ENCODE measurements at regions not wholly inside any gene's neighbourhood (a gene's known extent, or its start where the extent isn't known, plus 50 kb on each side); places are given as distances from the start of the nearest gene placed in this dataset.

GRCh38 chr1:58287894-58288623, 258.5 kb downstream of the OMA1 start:
- intact Hi-C loops (cut with DNase I): no loop called here
- no peaks in the 10 kb centered on the region for H3K4me1 ChIP-seq
- DNase-seq (ENCODE audit: extremely low spot score in 2 of 2): no peak

GRCh38 chr1:58284225-58284510, 262.4 kb downstream of the OMA1 start:
- no peak for TF ChIP-seq POLR2A (IDR thresholded peaks at IDR 0.05)
- TF ChIP-seq CTCF (IDR thresholded peaks at IDR 0.05): no peak
- no peak for TF ChIP-seq POLR2AphosphoS5 (IDR thresholded peaks at IDR 0.05; ENCODE audit: insufficient read depth in 1 of 2, low read depth in 1 of 2)

More at GRCh38 chr1:58287894-58288623, 258.5 kb downstream of the OMA1 start:
- no peaks in the 10 kb centered on the region for H3K36me3 ChIP-seq
- H3K27me3 ChIP-seq: no peaks in the 10 kb centered on the region
- no peak overlapping the region for H3K27ac ChIP-seq
- no peak for TF ChIP-seq POLR2AphosphoS5 (IDR thresholded peaks at IDR 0.05; ENCODE audit: insufficient read depth in 1 of 2, low read depth in 1 of 2)
- TF ChIP-seq POLR2A (IDR thresholded peaks at IDR 0.05): no peak
- TF ChIP-seq CTCF (IDR thresholded peaks at IDR 0.05): no peak
- H3K9me3 ChIP-seq: no peaks in the 10 kb centered on the region
- no peak overlapping the region for H3K4me3 ChIP-seq

GRCh38 chr1:58283388-58284224, 262.9 kb downstream of the OMA1 start:
- intact Hi-C loops (cut with DNase I): no loop called here
- H3K9me3 ChIP-seq: no peaks in the 10 kb centered on the region
- no peaks in the 10 kb centered on the region for H3K36me3 ChIP-seq
- no peaks in the 10 kb centered on the region for H3K27me3 ChIP-seq
- H3K4me1 ChIP-seq: no peaks in the 10 kb centered on the region
- TF ChIP-seq POLR2A (IDR thresholded peaks at IDR 0.05) (no peak), CTCF (IDR thresholded peaks at IDR 0.05) (no peak), POLR2AphosphoS5 (IDR thresholded peaks at IDR 0.05; ENCODE audit: insufficient read depth in 1 of 2, low read depth in 1 of 2) (no peak)
- no peak overlapping the region for H3K27ac ChIP-seq
- H3K4me3 ChIP-seq: no peak overlapping the region
- DNase-seq (ENCODE audit: extremely low spot score in 2 of 2): no peak

More at GRCh38 chr1:58284225-58284510, 262.4 kb downstream of the OMA1 start:
- Histone ChIP-seq H3K4me3 (no peak overlapping the region), H3K4me1 (no peaks in the 10 kb centered on the region), H3K27me3 (no peaks in the 10 kb centered on the region), H3K9me3 (no peaks in the 10 kb centered on the region), H3K27ac (no peak overlapping the region), H3K36me3 (no peaks in the 10 kb centered on the region)
- no peak for DNase-seq (ENCODE audit: extremely low spot score in 2 of 2)
- intact Hi-C loops (cut with DNase I): no loop called here

GRCh38 chr1:58282623-58283387, 263.7 kb downstream of the OMA1 start:
- intact Hi-C loops (cut with DNase I): no loop called here
- no peak for DNase-seq (ENCODE audit: extremely low spot score in 2 of 2)
- Histone ChIP-seq H3K9me3 (no peaks in the 10 kb centered on the region), H3K27me3 (no peaks in the 10 kb centered on the region), H3K36me3 (no peaks in the 10 kb centered on the region), H3K4me3 (no peak overlapping the region), H3K4me1 (no peaks in the 10 kb centered on the region), H3K27ac (no peak overlapping the region)
- TF ChIP-seq POLR2AphosphoS5 (IDR thresholded peaks at IDR 0.05; ENCODE audit: insufficient read depth in 1 of 2, low read depth in 1 of 2) (no peak), POLR2A (IDR thresholded peaks at IDR 0.05) (no peak), CTCF (IDR thresholded peaks at IDR 0.05) (no peak)

All from vagina (tissue), 2 donors.